ENCODE measurements at regions not wholly inside any gene's neighbourhood (a gene's known extent, or its start where the extent isn't known, plus 50 kb on each side); places are given as distances from the start of the nearest gene placed in this dataset.

DNA sequence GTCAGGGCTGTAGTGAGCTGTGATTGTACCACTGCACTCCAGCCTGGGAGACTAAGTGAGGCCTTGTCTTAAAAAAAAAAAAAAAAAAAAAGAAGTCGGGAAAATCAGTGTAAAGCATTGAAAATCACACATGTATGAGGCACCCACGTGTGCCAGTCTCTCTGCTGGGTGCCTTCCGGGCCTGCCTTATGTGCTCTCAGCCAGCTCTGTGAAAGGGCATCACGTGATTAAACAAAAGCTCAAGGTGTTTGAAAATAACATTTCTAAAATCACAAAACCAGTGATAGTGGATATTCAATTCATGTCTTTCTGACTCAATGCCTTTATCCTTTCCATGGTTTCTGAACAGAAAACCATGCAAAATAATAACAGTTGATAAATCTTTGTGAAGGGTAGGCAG, 125.2 kb upstream of the PALS2 start:
- TF ChIP-seq POLR2AphosphoS5 (IDR thresholded peaks at IDR 0.05; ENCODE audit: low read depth, low read length) (no peak), SIN3A (IDR thresholded peaks at IDR 0.05; ENCODE audit: borderline replicate concordance, insufficient read depth, low read length) (no peak), TAF1 (IDR thresholded peaks at IDR 0.05; ENCODE audit: borderline replicate concordance, insufficient read depth, low read length) (no peak), FOXP2 (optimal IDR thresholded peaks at IDR 0.05; ENCODE audit: borderline replicate concordance, extremely low read depth, extremely low read length, insufficient read depth) (no peak)
- TF ChIP-seq, protein P1, sequence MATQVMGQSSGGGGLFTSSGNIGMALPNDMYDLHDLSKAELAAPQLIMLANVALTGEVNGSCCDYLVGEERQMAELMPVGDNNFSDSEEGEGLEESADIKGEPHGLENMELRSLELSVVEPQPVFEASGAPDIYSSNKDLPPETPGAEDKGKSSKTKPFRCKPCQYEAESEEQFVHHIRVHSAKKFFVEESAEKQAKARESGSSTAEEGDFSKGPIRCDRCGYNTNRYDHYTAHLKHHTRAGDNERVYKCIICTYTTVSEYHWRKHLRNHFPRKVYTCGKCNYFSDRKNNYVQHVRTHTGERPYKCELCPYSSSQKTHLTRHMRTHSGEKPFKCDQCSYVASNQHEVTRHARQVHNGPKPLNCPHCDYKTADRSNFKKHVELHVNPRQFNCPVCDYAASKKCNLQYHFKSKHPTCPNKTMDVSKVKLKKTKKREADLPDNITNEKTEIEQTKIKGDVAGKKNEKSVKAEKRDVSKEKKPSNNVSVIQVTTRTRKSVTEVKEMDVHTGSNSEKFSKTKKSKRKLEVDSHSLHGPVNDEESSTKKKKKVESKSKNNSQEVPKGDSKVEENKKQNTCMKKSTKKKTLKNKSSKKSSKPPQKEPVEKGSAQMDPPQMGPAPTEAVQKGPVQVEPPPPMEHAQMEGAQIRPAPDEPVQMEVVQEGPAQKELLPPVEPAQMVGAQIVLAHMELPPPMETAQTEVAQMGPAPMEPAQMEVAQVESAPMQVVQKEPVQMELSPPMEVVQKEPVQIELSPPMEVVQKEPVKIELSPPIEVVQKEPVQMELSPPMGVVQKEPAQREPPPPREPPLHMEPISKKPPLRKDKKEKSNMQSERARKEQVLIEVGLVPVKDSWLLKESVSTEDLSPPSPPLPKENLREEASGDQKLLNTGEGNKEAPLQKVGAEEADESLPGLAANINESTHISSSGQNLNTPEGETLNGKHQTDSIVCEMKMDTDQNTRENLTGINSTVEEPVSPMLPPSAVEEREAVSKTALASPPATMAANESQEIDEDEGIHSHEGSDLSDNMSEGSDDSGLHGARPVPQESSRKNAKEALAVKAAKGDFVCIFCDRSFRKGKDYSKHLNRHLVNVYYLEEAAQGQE (IDR thresholded peaks at IDR 0.05; ENCODE audit: insufficient read depth in 1 of 2, low read depth in 2 of 2, low read length in 2 of 2): no peak

Measured in PFSK-1 (cell line).